ENCODE measurements at regions not wholly inside any gene's neighbourhood (a gene's known extent, or its start where the extent isn't known, plus 50 kb on each side); places are given as distances from the start of the nearest gene placed in this dataset.
"Not testable (repeated sequence)": the region's sequence is repeated elsewhere in the genome, so short reads cannot be mapped to it uniquely, and the experiment has no call there.

GRCh38 chr15:45962733-45963132 is 327.9 kb downstream of the SQOR start:
- DNase-seq: no peak

- DNase-seq: no peak
Observed at GRCh38 chr15:45970542-45970941, 335.7 kb downstream of the SQOR start.

- no peak for DNase-seq
Observed at GRCh38 chr15:45980366-45980765, 345.5 kb downstream of the SQOR start.

GRCh38 chr15:45981625-45982024 is 346.8 kb downstream of the SQOR start:
- no peak for DNase-seq

GRCh38 chr15:45991863-45992262 is 357.0 kb downstream of the SQOR start:
- no peak for DNase-seq

GRCh38 chr15:45993072-45993471 is 358.2 kb downstream of the SQOR start:
- DNase-seq: no peak

GRCh38 chr15:45993508-45993907 is 358.7 kb downstream of the SQOR start:
- DNase-seq: no peak

- no peak for DNase-seq
Observed at GRCh38 chr15:45995800-45996199, 361.0 kb downstream of the SQOR start.

GRCh38 chr15:46014532-46014931 is 379.7 kb downstream of the SQOR start:
- DNase-seq: no peak

GRCh38 chr15:46034755-46035154 is 399.9 kb downstream of the SQOR start:
- DNase-seq: no peak

GRCh38 chr15:46039703-46040102 is 404.9 kb downstream of the SQOR start:
- no peak for DNase-seq

- no peak for DNase-seq
Observed at GRCh38 chr15:46041905-46042304, 407.1 kb downstream of the SQOR start.

- DNase-seq: no peak
Observed at GRCh38 chr15:46059921-46060594, 425.2 kb downstream of the SQOR start.

GRCh38 chr15:46061002-46061401 is 426.2 kb downstream of the SQOR start:
- DNase-seq: no peak

- DNase-seq: no peak
Observed at GRCh38 chr15:46077220-46077619, 442.4 kb downstream of the SQOR start.

- DNase-seq: no peak
Observed at GRCh38 chr15:46079046-46079445, 444.2 kb downstream of the SQOR start.

- DNase-seq: peak; percentile 51
Observed at GRCh38 chr15:46080016-46080415, 445.2 kb downstream of the SQOR start.

GRCh38 chr15:46088486-46089445 is 453.9 kb downstream of the SQOR start:
- no peak for DNase-seq

GRCh38 chr15:46089467-46089935 is 454.7 kb downstream of the SQOR start:
- DNase-seq: no peak

GRCh38 chr15:46091860-46092450 is 457.1 kb downstream of the SQOR start:
- no peak for DNase-seq

GRCh38 chr15:46098006-46098405 is 463.2 kb downstream of the SQOR start:
- not testable (repeated sequence) for DNase-seq

GRCh38 chr15:46110755-46111154 is 475.9 kb downstream of the SQOR start:
- DNase-seq: no peak

- no peak for DNase-seq
Observed at GRCh38 chr15:46111730-46112129, 476.9 kb downstream of the SQOR start.

- no peak for DNase-seq
Observed at GRCh38 chr15:46117071-46117470, 482.2 kb downstream of the SQOR start.

All from NCI-H345 (cell line).